ENCODE measurements at regions not wholly inside any gene's neighbourhood (a gene's known extent, or its start where the extent isn't known, plus 50 kb on each side); places are given as distances from the start of the nearest gene placed in this dataset.

DNA sequence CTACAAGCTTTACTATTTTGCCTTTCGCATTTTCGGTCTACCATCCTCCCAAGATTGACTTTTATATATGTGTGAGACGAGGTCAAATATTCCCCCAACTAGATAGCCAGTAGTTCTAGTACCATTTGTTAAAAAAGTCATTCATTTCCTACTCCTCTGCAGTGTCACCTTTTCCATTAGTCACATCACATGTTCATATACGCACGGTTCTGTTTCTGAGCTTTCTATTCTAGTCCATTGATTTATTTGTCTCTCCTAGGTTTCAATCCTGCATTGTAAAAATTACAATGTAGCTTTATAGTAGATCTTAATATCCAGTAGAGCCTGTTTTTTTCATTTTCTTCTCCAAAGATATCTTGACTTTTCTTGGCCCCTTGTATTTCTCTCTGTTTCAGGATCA lies 528.7 kb upstream of the TRPC7 start:
- H3K9me3 ChIP-seq = no peaks in the 10 kb centered on the region
- no peak overlapping the region for H3K4me3 ChIP-seq
- H3K4me1 ChIP-seq = no peaks in the 10 kb centered on the region
- no peak for DNase-seq
- TF ChIP-seq, protein P1, sequence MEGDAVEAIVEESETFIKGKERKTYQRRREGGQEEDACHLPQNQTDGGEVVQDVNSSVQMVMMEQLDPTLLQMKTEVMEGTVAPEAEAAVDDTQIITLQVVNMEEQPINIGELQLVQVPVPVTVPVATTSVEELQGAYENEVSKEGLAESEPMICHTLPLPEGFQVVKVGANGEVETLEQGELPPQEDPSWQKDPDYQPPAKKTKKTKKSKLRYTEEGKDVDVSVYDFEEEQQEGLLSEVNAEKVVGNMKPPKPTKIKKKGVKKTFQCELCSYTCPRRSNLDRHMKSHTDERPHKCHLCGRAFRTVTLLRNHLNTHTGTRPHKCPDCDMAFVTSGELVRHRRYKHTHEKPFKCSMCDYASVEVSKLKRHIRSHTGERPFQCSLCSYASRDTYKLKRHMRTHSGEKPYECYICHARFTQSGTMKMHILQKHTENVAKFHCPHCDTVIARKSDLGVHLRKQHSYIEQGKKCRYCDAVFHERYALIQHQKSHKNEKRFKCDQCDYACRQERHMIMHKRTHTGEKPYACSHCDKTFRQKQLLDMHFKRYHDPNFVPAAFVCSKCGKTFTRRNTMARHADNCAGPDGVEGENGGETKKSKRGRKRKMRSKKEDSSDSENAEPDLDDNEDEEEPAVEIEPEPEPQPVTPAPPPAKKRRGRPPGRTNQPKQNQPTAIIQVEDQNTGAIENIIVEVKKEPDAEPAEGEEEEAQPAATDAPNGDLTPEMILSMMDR (IDR thresholded peaks at IDR 0.05) = no peak
- no peaks in the 10 kb centered on the region for H3K36me3 ChIP-seq
- H3K9ac ChIP-seq (ENCODE audit: low read depth in 2 of 2, low read length in 2 of 2) = no peak overlapping the region
- no peak overlapping the region for H3K27ac ChIP-seq
- H3K27me3 ChIP-seq = no peaks in the 10 kb centered on the region
- intact Hi-C loops (cut with DNase I) = no loop called here

DNA sequence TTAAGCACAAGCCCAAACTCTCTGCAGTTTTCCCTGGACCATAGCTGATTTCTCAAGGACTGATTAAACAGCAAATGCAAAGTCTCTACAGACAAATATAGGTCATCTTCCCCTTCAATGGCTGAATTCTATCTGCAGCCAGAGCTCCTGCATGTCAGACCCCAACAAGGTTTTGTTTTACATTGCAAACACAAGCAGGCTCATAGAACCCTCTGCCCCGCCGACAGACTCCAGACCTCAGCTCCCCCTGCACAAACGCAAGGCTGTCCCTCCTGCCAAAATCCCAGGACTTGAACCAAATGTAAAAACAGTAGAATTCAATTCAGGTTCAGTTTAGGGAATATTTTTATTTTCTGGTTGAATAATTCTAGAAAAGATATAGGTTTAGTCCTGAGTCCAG lies 526.7 kb upstream of the TRPC7 start:
- TF ChIP-seq, protein P1 (IDR thresholded peaks at IDR 0.05) = no peak

DNA sequence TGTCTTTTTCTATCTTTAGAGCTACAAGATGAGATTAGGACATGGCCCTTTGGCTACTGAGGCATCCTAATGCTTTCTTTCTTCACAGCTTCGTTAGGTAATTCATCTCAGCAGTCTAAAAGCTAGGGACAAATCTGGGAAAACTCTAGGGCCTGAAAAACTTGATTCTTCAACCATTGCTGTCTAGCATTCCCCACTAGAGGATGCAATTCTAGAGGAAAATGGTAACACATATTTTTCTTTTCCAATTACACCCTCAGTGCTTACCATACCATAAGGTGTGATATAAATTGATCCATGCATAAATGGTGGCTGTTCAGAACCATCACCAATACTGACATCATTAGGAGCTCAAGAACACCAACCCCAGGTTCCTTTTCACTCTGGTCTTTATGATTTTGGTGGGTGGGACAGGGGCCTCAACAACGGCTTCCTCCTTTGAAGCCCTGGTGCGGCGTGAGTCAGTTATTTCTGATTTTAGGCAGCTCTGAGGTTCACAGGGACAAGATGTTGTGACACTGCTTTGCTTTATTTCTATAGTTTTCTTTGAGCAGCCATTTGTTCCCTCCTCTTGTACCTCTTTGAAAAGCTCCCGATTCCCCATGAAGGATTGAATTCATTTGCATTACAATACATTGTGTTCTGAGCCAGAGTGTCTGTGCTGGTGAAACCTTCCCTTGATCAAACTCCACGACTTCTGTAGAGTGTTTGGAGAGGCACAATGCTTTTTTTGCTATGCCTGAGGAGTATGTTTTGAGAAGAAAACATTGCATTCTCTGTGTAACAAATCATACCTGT lies 526.0 kb upstream of the TRPC7 start:
- Histone ChIP-seq H3K27me3 (no peaks in the 10 kb centered on the region), H3K27ac (no peak overlapping the region), H3K4me3 (no peak overlapping the region), H3K9me3 (no peaks in the 10 kb centered on the region), H3K4me1 (no peaks in the 10 kb centered on the region), H3K36me3 (no peaks in the 10 kb centered on the region), H3K9ac (ENCODE audit: low read depth in 2 of 2, low read length in 2 of 2) (no peak overlapping the region)
- intact Hi-C loops (cut with DNase I) = no loop called here
- DNase-seq = no peak
- TF ChIP-seq, protein P1 (IDR thresholded peaks at IDR 0.05) = no peak

More for the DNA sequence above, 526.7 kb upstream of the TRPC7 start:
- H3K4me3 ChIP-seq = no peak overlapping the region
- DNase-seq = no peak
- no peaks in the 10 kb centered on the region for H3K9me3 ChIP-seq
- H3K27ac ChIP-seq = no peak overlapping the region
- H3K9ac ChIP-seq (ENCODE audit: low read depth in 2 of 2, low read length in 2 of 2) = no peak overlapping the region
- no peaks in the 10 kb centered on the region for H3K4me1 ChIP-seq
- H3K27me3 ChIP-seq = no peaks in the 10 kb centered on the region
- intact Hi-C loops (cut with DNase I) = no loop called here
- no peaks in the 10 kb centered on the region for H3K36me3 ChIP-seq

DNA sequence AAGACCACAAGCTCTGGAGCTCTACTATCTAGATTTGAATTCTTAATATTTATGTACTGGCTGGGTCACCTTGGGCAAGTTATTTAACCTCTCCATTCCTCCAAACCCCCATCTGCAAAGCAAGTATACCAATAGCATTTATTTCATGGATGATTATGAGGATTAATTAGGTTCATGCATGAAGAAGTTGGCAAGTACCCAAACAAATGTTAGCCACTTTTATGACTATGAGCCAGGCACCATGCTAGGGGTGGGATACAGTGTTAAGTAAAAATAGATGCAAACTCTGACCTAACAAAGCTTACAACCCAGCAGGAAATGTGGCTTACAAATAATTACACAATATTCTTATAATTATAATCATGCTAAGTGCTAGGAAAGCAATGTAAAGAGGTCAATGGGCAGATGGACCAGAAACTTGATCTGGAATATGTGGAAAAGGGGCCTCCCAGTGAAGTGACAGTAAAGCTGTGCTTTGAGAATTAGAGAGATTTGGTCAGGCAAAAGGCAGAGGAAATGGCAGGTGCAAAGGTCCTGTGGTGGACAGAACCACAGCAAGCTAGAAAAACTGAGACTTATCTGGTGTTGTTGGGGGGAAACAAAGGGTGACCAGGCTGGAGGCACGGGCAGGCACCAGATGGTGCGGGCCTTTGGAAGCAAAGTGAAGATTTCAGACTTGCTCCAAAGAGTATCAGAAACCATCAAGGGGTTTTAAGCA lies 525.2 kb upstream of the TRPC7 start:
- intact Hi-C loops (cut with DNase I) = no loop called here
- Histone ChIP-seq H3K9me3 (no peaks in the 10 kb centered on the region), H3K27ac (no peak overlapping the region), H3K4me3 (no peak overlapping the region), H3K4me1 (no peaks in the 10 kb centered on the region), H3K9ac (ENCODE audit: low read depth in 2 of 2, low read length in 2 of 2) (no peak overlapping the region), H3K36me3 (no peaks in the 10 kb centered on the region), H3K27me3 (no peaks in the 10 kb centered on the region)
- no peak for DNase-seq
- TF ChIP-seq, protein P1 (IDR thresholded peaks at IDR 0.05) = no peak

DNA sequence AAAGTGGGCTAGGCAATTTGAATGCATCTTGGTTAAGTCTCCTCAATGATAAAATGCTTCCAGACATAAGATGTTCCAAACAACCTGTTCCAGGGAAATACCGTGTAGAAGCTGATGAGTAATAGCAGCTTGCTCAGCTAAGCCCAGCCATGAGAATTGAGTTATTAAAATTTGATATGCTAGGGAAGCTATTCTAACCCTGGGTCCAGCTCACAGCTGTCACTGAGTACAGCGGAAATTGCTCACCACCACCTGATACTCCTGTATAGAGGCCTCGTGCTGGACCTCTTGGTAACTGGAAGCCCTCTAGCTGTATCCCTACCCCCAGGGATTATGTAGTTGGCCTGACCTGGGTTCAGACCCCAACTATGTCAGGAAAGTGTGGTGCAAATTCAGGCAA lies 521.3 kb upstream of the TRPC7 start:
- intact Hi-C loops (cut with DNase I) = no loop called here
- TF ChIP-seq, protein P1 (IDR thresholded peaks at IDR 0.05) = no peak
- Histone ChIP-seq H3K9ac (ENCODE audit: low read depth in 2 of 2, low read length in 2 of 2) (no peak overlapping the region), H3K9me3 (no peaks in the 10 kb centered on the region), H3K4me1 (no peaks in the 10 kb centered on the region), H3K36me3 (no peaks in the 10 kb centered on the region), H3K27ac (no peak overlapping the region), H3K27me3 (no peaks in the 10 kb centered on the region), H3K4me3 (no peak overlapping the region)
- DNase-seq = no peak

Measured in colonic mucosa (tissue), 4 donors.